ENCODE measurements at regions not wholly inside any gene's neighbourhood (a gene's known extent, or its start where the extent isn't known, plus 50 kb on each side); places are given as distances from the start of the nearest gene placed in this dataset.
"Not testable (repeated sequence)": the region's sequence is repeated elsewhere in the genome, so short reads cannot be mapped to it uniquely, and the experiment has no call there.

DNA sequence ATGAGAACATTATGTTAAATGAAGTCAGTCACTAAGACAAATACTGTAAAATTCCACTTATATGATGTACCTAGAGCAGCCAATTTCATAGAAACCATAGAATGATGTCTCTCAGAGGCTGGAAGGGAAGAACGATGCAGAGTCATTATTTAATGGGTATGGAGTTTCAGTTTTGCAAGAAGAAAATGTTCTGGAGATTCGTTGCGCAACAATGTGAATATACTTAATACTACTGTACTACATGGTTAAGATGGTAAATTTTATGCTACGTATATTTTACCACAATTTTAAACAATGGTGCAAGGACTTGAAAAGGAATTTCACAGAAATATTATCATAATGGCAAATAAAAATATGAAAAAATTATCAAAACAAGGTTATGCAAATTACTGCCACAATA, 972.6 kb downstream of the KCNMA1 start:
- DNase-seq (ENCODE audit: low spot score): no peak

GRCh38 chr10:76657337-76658012, 980.1 kb downstream of the KCNMA1 start:
- no peak for DNase-seq (ENCODE audit: low spot score)

DNA sequence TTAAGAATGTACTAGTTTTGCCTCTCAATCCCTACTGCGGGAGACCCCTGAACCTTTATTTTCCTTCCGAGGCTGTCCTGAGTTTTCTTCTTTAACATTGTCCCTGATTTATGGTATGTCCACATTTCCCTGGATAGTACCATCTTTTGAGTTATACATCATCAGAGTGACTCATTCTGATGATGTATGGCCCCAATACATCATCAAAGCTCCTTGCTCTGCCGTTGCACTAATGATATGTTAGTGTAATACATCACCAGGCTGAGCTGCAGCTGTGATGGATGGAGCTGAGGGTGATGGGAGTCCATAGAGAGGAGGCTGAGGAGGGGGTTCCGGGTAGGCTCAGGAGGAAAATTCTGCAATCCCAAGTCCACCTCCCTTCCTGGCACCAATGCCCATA, 986.5 kb downstream of the KCNMA1 start:
- DNase-seq (ENCODE audit: low spot score): no peak

DNA sequence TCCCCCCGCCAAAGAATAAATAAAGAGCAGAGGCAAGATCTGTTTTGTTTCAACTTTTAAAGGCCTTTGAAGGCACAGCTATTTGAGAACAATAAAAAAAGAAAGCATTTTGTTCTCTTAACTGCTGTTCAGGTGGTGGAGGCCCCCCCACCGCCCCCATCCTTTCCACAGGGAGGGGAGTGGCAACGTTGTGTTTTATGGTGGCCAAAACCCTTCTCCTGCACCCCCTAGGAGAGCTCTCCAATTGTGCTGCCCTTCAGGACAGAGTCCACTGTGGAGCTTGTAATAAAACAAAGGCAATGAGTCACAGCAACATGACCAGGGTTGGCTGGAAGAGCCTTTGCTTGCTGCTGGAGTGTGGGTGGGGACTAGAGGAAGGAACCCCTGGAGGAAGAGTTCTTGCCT, 987.9 kb downstream of the KCNMA1 start:
- no peak for DNase-seq (ENCODE audit: low spot score)

DNA sequence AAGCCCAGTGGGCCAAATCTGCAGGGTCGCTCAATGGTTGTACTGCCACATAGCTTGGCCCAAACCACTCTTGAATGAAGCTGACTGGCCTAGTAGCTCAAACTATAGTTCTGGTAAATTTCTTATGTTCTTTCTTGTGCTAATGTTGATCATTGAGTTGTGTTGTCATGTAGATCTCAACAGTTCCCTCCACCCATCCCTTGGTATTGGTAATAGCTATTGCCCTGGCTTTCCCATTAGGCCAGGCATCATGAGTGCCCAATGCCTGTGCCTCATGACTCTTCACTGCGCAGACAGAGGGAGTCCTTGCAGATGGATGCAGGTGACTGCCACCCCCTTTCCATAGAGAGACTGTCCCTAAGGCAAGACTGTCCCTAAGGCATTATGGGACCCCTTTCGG, 988.4 kb downstream of the KCNMA1 start:
- DNase-seq (ENCODE audit: low spot score): no peak

DNA sequence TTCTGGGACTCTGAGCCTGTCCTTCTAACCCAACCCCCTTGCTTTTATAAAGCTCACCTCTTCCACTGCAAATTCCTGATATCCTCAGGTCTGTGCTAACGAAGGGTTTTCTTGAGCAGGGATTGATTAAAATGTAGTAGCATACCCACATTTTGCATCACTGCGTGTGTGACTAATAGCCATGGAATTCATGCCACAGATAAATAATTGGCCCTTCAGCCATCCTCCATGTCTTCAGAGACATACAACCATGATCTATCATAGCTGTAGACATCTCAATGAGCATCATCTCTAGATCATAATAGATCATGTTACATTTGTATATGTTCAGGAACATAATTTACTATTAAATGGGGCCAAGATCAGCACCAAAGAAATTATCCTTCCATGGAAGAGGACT, 990.3 kb downstream of the KCNMA1 start:
- DNase-seq (ENCODE audit: low spot score): no peak

GRCh38 chr10:76645341-76645740, 992.3 kb downstream of the KCNMA1 start:
- no peak for DNase-seq (ENCODE audit: low spot score)

- DNase-seq (ENCODE audit: low spot score): no peak
Measured at GRCh38 chr10:76644476-76644875, 993.1 kb downstream of the KCNMA1 start.

- DNase-seq (ENCODE audit: low spot score): no peak
Measured at GRCh38 chr10:76643511-76643911, 994.1 kb downstream of the KCNMA1 start.

DNA sequence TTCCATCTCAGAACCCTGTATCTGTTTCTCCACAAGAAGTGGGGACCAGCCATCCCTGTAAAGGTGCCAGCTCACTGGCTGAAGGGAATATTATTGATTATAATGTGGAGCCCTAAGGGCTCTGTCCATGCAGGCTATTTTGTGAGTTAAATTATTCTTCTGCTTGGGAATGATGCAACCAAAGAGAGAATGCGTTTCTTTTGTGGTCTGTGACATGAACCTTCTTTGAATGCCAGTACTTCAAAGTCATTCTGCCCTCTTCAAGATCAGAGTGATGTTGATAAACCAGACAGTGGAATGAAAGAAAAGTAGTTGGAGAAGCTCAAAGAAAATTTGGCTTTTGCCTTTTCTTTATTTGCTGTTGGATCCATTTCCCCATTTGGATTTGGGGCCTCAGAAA, 995.2 kb downstream of the KCNMA1 start:
- no peak for DNase-seq (ENCODE audit: low spot score)

DNA sequence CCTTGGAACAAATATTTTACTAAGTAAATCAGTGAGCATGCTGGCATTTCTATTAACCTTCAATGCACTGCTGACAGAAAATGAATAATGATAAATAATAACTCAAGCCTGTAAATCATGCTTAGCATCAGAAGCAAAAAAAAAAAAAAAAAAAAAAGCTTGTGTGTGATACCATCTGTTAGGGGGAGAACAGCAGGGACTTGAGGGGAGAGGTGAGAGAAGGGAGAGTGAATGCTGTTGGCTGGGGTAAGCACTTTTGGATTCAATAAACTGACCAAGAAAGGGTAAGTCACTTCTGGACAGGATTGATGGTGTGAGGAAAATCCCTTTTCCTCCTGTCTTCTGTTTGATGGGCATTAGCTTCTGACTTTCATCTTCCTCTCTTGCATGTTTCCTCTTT, 996.4 kb downstream of the KCNMA1 start:
- no peak for DNase-seq (ENCODE audit: low spot score)

GRCh38 chr10:76640806-76641205, 996.8 kb downstream of the KCNMA1 start:
- no peak for DNase-seq (ENCODE audit: low spot score)

DNA sequence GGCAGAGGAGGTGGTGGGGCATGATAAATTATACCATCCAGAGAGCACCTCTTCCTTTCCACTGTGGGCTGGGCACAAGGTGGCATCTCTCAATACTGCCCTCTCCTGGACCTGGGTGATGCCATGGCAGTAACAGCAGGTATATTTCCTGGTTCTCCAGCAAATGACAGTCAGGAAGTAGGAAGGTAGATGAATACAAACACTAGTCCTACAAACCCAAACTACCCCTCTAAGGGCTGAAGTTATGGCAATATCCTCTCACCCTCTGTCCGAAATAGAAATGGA, 1004.9 kb downstream of the KCNMA1 start:
- no peak for DNase-seq (ENCODE audit: low spot score)

GRCh38 chr10:76631884-76632766, 1005.5 kb downstream of the KCNMA1 start:
- no peak for DNase-seq (ENCODE audit: low spot score)

- no peak for DNase-seq (ENCODE audit: low spot score)
Measured at GRCh38 chr10:76631036-76631670, 1006.5 kb downstream of the KCNMA1 start.

GRCh38 chr10:76628801-76629200, 1008.8 kb downstream of the KCNMA1 start:
- DNase-seq (ENCODE audit: low spot score): no peak

DNA sequence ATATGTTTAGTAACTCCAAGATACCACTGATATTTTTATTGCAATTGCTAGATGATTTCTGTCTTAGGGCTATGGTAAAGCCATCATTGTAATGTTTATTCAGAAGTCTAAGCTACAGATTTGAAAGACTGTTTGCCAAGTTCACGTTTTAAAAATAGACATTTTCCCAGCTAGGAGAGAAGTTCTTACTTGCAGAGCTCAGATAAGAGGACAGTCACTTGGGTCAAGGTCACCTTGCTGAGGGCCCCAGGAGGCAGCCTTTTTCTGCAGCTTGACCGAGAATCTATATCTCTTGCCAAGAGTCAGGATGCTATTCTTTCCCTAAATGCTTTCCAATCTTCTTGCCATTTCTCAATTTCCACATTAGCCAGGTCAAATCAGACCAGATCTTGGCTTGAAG, 1011.2 kb downstream of the KCNMA1 start:
- DNase-seq (ENCODE audit: low spot score): no peak

GRCh38 chr10:76624470-76624869, 1013.1 kb downstream of the KCNMA1 start:
- no peak for DNase-seq (ENCODE audit: low spot score)

GRCh38 chr10:76621886-76622620, 1015.6 kb downstream of the KCNMA1 start:
- DNase-seq (ENCODE audit: low spot score): no peak

GRCh38 chr10:76618641-76619040, 1019.0 kb downstream of the KCNMA1 start:
- DNase-seq (ENCODE audit: low spot score): no peak

- DNase-seq (ENCODE audit: low spot score): no peak
Measured at GRCh38 chr10:76618171-76618570, 1019.4 kb downstream of the KCNMA1 start.

- not testable (repeated sequence) for DNase-seq (ENCODE audit: low spot score)
Measured at GRCh38 chr10:76616666-76617065, 1020.9 kb downstream of the KCNMA1 start.

- DNase-seq (ENCODE audit: low spot score): no peak
Measured at GRCh38 chr10:76615049-76615448, 1022.6 kb downstream of the KCNMA1 start.

All from CD4-positive, alpha-beta T cell treated with Interleukin-6 at 100 ng/mL for 8 hours (primary cell).